ENCODE measurements at regions not wholly inside any gene's neighbourhood (a gene's known extent, or its start where the extent isn't known, plus 50 kb on each side); places are given as distances from the start of the nearest gene placed in this dataset.

- no peak for FAIRE-seq
- TF ChIP-seq POLR2AphosphoS5 (IDR thresholded peaks at IDR 0.05; ENCODE audit: low read depth, low read length) = no peak
- TF ChIP-seq POLR2A (IDR thresholded peaks at IDR 0.05; ENCODE audit: low read depth, low read length) = no peak
- no peak for TF ChIP-seq TAF1 (IDR thresholded peaks at IDR 0.05; ENCODE audit: borderline replicate concordance, low read depth, low read length)
- DNase-seq (ENCODE audit: insufficient read length) = no peak
Measured at GRCh38 chrX:39756086-39756883, 341.5 kb downstream of the BCOR start.

- DNase-seq (ENCODE audit: insufficient read length) = no peak
- TF ChIP-seq POLR2AphosphoS5 (IDR thresholded peaks at IDR 0.05; ENCODE audit: low read depth, low read length) (no peak), TAF1 (IDR thresholded peaks at IDR 0.05; ENCODE audit: borderline replicate concordance, low read depth, low read length) (no peak), POLR2A (IDR thresholded peaks at IDR 0.05; ENCODE audit: low read depth, low read length) (no peak)
- no peak for FAIRE-seq
Measured at GRCh38 chrX:39757971-39758370, 339.8 kb downstream of the BCOR start.

- no peak for DNase-seq (ENCODE audit: insufficient read length)
- TF ChIP-seq POLR2A (IDR thresholded peaks at IDR 0.05; ENCODE audit: low read depth, low read length) = no peak
- no peak for FAIRE-seq
Measured at GRCh38 chrX:39758791-39759525, 338.8 kb downstream of the BCOR start.

- FAIRE-seq (no peak), DNase-seq (ENCODE audit: insufficient read length) (no peak)
- no peak for TF ChIP-seq POLR2A (IDR thresholded peaks at IDR 0.05; ENCODE audit: low read depth, low read length)
- TF ChIP-seq POLR2AphosphoS5 (IDR thresholded peaks at IDR 0.05; ENCODE audit: low read depth, low read length) = no peak
- TF ChIP-seq TAF1 (IDR thresholded peaks at IDR 0.05; ENCODE audit: borderline replicate concordance, low read depth, low read length) = no peak
Measured at GRCh38 chrX:39759526-39760224, 338.1 kb downstream of the BCOR start.

- TF ChIP-seq TAF1 (IDR thresholded peaks at IDR 0.05; ENCODE audit: borderline replicate concordance, low read depth, low read length) = no peak
- TF ChIP-seq POLR2AphosphoS5 (IDR thresholded peaks at IDR 0.05; ENCODE audit: low read depth, low read length) = no peak
- no peak for TF ChIP-seq POLR2A (IDR thresholded peaks at IDR 0.05; ENCODE audit: low read depth, low read length)
- FAIRE-seq = no peak
- no peak for DNase-seq (ENCODE audit: insufficient read length)
Measured at GRCh38 chrX:39760930-39761329, 336.8 kb downstream of the BCOR start.

- FAIRE-seq = no peak
Measured at GRCh38 chrX:39762266-39762841, 335.4 kb downstream of the BCOR start.

GRCh38 chrX:39764441-39764914 is 333.3 kb downstream of the BCOR start:
- no peak for FAIRE-seq
- DNase-seq (ENCODE audit: insufficient read length) = no peak
- TF ChIP-seq POLR2A (IDR thresholded peaks at IDR 0.05; ENCODE audit: low read depth, low read length) = no peak
- no peak for TF ChIP-seq POLR2AphosphoS5 (IDR thresholded peaks at IDR 0.05; ENCODE audit: low read depth, low read length)
- TF ChIP-seq TAF1 (IDR thresholded peaks at IDR 0.05; ENCODE audit: borderline replicate concordance, low read depth, low read length) = no peak

More at GRCh38 chrX:39762266-39762841, 335.4 kb downstream of the BCOR start:
- TF ChIP-seq TAF1 (IDR thresholded peaks at IDR 0.05; ENCODE audit: borderline replicate concordance, low read depth, low read length) (no peak), POLR2AphosphoS5 (IDR thresholded peaks at IDR 0.05; ENCODE audit: low read depth, low read length) (no peak), POLR2A (IDR thresholded peaks at IDR 0.05; ENCODE audit: low read depth, low read length) (no peak)
- no peak for DNase-seq (ENCODE audit: insufficient read length)

- no peak for DNase-seq (ENCODE audit: insufficient read length)
- TF ChIP-seq TAF1 (IDR thresholded peaks at IDR 0.05; ENCODE audit: borderline replicate concordance, low read depth, low read length) (no peak), POLR2AphosphoS5 (IDR thresholded peaks at IDR 0.05; ENCODE audit: low read depth, low read length) (no peak), POLR2A (IDR thresholded peaks at IDR 0.05; ENCODE audit: low read depth, low read length) (no peak)
- no peak for FAIRE-seq
Measured at GRCh38 chrX:39765327-39765726, 332.4 kb downstream of the BCOR start.

GRCh38 chrX:39766085-39766726 is 331.6 kb downstream of the BCOR start:
- FAIRE-seq = peak; percentile 86
- DNase-seq (ENCODE audit: insufficient read length) = no peak

GRCh38 chrX:39766855-39767254 is 330.9 kb downstream of the BCOR start:
- FAIRE-seq = no peak
- no peak for DNase-seq (ENCODE audit: insufficient read length)
- TF ChIP-seq TAF1 (IDR thresholded peaks at IDR 0.05; ENCODE audit: borderline replicate concordance, low read depth, low read length) = no peak
- no peak for TF ChIP-seq POLR2AphosphoS5 (IDR thresholded peaks at IDR 0.05; ENCODE audit: low read depth, low read length)
- TF ChIP-seq POLR2A (IDR thresholded peaks at IDR 0.05; ENCODE audit: low read depth, low read length) = no peak

More at GRCh38 chrX:39766085-39766726, 331.6 kb downstream of the BCOR start:
- no peak for TF ChIP-seq POLR2AphosphoS5 (IDR thresholded peaks at IDR 0.05; ENCODE audit: low read depth, low read length)
- no peak for TF ChIP-seq POLR2A (IDR thresholded peaks at IDR 0.05; ENCODE audit: low read depth, low read length)
- no peak for TF ChIP-seq TAF1 (IDR thresholded peaks at IDR 0.05; ENCODE audit: borderline replicate concordance, low read depth, low read length)

GRCh38 chrX:39767446-39767845 is 330.3 kb downstream of the BCOR start:
- FAIRE-seq = no peak
- no peak for TF ChIP-seq TAF1 (IDR thresholded peaks at IDR 0.05; ENCODE audit: borderline replicate concordance, low read depth, low read length)
- no peak for DNase-seq (ENCODE audit: insufficient read length)

Data from GM12892 (cell line).